GM12874 (cell line): ENCODE measurements at regions not wholly inside any gene's neighbourhood (a gene's known extent, or its start where the extent isn't known, plus 50 kb on each side); places are given as distances from the start of the nearest gene placed in this dataset.

Experiments used
- TF ChIP-seq, protein P1 (sequence below): IDR thresholded peaks from 2 replicates; pipeline ENCODE4 v1.5.1; 2011; ENCODE audit warnings: low read depth, mild to moderate bottlenecking, control low read depth, low read length, moderate library complexity; ENCODE audit not compliant: insufficient read depth

- TF ChIP-seq, protein P1, sequence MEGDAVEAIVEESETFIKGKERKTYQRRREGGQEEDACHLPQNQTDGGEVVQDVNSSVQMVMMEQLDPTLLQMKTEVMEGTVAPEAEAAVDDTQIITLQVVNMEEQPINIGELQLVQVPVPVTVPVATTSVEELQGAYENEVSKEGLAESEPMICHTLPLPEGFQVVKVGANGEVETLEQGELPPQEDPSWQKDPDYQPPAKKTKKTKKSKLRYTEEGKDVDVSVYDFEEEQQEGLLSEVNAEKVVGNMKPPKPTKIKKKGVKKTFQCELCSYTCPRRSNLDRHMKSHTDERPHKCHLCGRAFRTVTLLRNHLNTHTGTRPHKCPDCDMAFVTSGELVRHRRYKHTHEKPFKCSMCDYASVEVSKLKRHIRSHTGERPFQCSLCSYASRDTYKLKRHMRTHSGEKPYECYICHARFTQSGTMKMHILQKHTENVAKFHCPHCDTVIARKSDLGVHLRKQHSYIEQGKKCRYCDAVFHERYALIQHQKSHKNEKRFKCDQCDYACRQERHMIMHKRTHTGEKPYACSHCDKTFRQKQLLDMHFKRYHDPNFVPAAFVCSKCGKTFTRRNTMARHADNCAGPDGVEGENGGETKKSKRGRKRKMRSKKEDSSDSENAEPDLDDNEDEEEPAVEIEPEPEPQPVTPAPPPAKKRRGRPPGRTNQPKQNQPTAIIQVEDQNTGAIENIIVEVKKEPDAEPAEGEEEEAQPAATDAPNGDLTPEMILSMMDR = no peak
Observed at GRCh38 chr14:87170179-87170578, 822.8 kb downstream of the GALC start.

DNA sequence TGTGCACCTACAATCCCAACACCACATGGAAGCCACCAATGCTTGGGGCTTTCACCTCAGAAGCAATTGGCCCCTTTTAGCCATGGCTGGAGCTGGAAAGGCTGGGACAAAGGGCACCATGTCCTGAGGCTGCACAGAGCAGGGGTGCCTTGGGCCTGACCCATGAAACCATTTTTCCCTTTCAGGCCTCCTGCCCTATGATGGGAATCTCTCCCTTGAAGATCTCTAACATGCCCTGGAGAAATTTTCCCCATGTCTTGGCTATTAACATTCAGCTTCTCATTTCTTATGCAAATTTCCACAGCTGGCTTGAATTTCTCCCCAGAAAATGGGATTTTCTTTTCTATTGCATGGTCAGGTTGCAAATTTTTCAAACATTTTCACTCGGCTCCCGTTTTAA, 823.6 kb downstream of the GALC start:
- TF ChIP-seq, protein P1 = no peak

- TF ChIP-seq, protein P1 = no peak
Observed at GRCh38 chr14:87161502-87161901, 831.5 kb downstream of the GALC start.

DNA sequence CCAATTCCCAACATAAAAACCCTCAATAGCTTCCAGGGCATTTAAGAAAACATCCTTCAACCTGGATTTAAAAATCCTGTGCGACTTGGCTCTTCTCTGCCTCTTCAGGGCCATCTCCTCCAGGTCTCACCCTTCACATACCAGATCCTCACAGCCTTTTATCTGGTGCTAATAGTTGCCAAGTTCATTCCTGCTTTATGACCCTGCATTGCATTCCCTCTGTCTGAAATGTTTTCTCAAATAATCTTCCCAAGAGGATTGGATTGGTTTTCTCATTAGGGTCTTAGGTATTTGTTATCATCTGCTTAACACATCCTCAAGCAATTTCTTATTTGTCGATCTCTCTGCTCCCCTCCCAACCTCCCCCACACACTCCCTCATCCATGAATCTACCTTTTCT, 832.0 kb downstream of the GALC start:
- TF ChIP-seq, protein P1 = no peak

DNA sequence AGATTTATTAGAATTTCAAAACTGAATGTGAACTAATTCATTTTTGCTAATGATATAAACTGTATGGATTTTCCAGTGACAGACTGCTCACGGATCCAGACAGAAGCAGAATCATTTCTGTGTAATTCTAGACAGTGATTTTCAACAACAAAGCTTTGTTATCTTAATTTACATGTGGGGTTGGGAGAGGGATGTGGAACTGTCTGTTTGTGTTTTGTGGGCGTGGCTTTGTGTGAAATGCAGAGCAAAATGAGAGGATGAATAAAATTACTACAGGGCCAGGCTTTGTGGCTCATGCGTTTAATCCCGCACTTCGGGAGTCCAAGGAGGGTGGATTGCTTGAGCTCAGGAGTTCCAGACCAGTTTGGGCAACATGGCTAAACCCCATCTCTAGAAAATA, 834.7 kb downstream of the GALC start:
- TF ChIP-seq, protein P1 = no peak

GRCh38 chr14:87156878-87157277, 836.1 kb downstream of the GALC start:
- TF ChIP-seq, protein P1 = no peak

DNA sequence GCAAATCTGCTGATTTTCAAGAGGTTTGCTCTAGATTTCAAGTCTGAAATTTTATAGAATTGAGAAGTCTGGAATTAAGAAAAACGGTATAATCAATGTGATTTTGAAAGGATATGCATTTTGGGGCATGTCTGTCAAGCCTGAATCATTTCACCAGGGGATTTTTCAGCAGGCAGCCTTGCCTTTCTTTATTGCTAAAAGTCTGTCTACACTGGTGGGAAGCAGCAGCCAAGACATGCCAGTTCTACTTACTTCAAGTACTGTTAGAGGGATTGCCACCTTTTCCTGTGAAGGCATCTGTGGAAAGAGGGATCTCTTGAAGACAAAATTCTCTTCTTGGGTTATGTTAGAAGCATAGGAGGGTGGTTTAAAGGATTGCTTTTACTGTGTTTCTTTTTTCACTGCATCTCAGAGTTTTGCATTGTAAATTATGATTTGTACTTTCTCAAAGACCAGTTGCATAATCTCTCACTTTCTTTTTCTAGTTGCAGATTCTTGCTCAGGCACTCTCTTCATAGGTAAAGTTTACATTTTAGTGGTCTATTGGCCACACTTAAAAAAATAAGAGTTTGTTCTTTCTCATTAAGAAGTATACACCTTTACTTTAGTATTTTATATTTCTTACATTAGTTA, 837.0 kb downstream of the GALC start:
- TF ChIP-seq, protein P1 = no peak
